ENCODE measurements at regions not wholly inside any gene's neighbourhood (a gene's known extent, or its start where the extent isn't known, plus 50 kb on each side); places are given as distances from the start of the nearest gene placed in this dataset.

DNA sequence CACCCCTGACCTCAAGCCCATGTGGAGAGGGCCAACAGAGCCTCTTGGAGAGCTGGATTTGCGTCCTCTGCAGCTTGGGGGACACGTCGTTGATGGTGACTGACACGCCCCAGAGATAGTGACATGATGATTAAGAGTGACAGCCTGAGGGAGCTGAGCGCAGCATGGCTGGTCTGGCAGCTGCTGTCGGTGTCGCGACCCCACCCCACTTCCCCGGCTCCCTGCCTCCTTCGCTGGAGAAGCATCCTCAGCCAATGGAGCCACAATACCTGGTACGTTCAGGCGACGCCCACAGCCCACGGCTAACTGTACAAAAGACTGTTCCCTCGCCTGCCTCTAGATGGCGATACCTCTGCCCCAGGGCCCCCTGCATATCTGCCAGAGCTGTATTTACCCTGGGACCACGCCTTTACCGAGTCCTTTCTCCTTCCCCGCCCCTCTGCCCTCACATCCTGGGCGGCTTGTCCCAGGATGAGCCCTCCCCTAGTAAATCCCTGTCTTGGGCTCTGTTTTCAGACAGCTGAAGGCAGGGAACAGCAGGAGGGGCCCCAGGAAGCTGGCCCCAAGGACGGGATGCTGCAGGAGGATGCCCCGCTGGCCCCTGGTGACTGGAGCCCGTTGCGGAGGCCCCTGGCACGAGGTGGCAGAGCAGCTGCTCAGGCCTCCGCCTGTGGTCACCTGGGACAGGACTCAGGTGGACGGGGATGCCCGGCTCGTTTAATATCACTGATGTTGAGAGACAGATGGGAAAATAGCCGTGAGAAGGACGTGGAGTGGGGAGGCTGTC is 90.6 kb downstream of the RPS6KA4 start:
- TF ChIP-seq, protein P1, sequence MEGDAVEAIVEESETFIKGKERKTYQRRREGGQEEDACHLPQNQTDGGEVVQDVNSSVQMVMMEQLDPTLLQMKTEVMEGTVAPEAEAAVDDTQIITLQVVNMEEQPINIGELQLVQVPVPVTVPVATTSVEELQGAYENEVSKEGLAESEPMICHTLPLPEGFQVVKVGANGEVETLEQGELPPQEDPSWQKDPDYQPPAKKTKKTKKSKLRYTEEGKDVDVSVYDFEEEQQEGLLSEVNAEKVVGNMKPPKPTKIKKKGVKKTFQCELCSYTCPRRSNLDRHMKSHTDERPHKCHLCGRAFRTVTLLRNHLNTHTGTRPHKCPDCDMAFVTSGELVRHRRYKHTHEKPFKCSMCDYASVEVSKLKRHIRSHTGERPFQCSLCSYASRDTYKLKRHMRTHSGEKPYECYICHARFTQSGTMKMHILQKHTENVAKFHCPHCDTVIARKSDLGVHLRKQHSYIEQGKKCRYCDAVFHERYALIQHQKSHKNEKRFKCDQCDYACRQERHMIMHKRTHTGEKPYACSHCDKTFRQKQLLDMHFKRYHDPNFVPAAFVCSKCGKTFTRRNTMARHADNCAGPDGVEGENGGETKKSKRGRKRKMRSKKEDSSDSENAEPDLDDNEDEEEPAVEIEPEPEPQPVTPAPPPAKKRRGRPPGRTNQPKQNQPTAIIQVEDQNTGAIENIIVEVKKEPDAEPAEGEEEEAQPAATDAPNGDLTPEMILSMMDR (IDR thresholded peaks at IDR 0.05): no peak
- TF ChIP-seq POLR2A (IDR thresholded peaks at IDR 0.05): no peak

All from lower leg skin (tissue), 3 donors.